Peyer's patch (tissue), 4 donors: ENCODE measurements at regions not wholly inside any gene's neighbourhood (a gene's known extent, or its start where the extent isn't known, plus 50 kb on each side); places are given as distances from the start of the nearest gene placed in this dataset.

Experiments
- DNase-seq, 3 donors: peaks; one replicate each; pipeline ENCODE4 v3.0.0-alpha.2; 2017 to 2019
- H3K27ac ChIP-seq, 4 donors: fragments of 200-600 bp; sonication (generic); one replicate each; pipeline ENCODE4 v1.5.1; 2016 to 2019
- H3K27me3 ChIP-seq, 2 donors: fragments of 200-600 bp; sonication (generic); one replicate each; pipeline ENCODE4 v1.5.1; 2019
- H3K36me3 ChIP-seq, 3 donors: fragments of 200-600 bp; sonication (generic); one replicate each; pipeline ENCODE4 v1.5.1; 2016 to 2019
- H3K4me1 ChIP-seq, 4 donors: fragments of 200-600 bp; sonication (generic); one replicate each; pipeline ENCODE4 v1.5.1; 2016 to 2019
- H3K4me3 ChIP-seq, 4 donors: fragments of 200-600 bp; sonication (generic); 1 replicate in 3 of 4; 2 replicates in 1 of 4; pipeline ENCODE4 v1.5.1; 2016 to 2019; ENCODE audit warnings: mild to moderate bottlenecking in 1 of 4
- H3K9me3 ChIP-seq, 4 donors: fragments of 200-600 bp; sonication (generic); one replicate each; pipeline ENCODE4 v1.5.1; 2016 to 2019; ENCODE audit warnings: mild to moderate bottlenecking in 1 of 4
- CTCF ChIP-seq, 6 experiments: fragments of 450-650 bp in 4 of 6; fragments of 200-600 bp in 2 of 6; sonication (generic) in 1 of 6; IDR thresholded peaks; one replicate each; pipeline ENCODE4 v1.5.1; 2017 to 2019; ENCODE audit warnings: antibody characterized with exemption in 6 of 6, mild to moderate bottlenecking in 3 of 6, moderate library complexity in 1 of 6
- POLR2A ChIP-seq, 2 donors: fragments of 450-650 bp; IDR thresholded peaks; one replicate each; pipeline ENCODE4 v1.5.1; 2017; ENCODE audit warnings: antibody characterized with exemption in 2 of 2, mild to moderate bottlenecking in 2 of 2, moderate library complexity in 2 of 2

- Histone ChIP-seq H3K27me3 (no peaks in the 10 kb centered on the region), H3K4me3 (no peak overlapping the region), H3K9me3 (no peaks in the 10 kb centered on the region), H3K4me1 (no peaks in the 10 kb centered on the region), H3K36me3 (no peaks in the 10 kb centered on the region), H3K27ac (no peak overlapping the region)
- no peak for DNase-seq
- TF ChIP-seq POLR2A (IDR thresholded peaks at IDR 0.05) = no peak
- no peak for TF ChIP-seq CTCF (IDR thresholded peaks at IDR 0.05)
Measured at GRCh38 chr7:68535266-68535665, 1063.0 kb upstream of the AUTS2 start.

GRCh38 chr7:68537051-68537773 is 1061.1 kb upstream of the AUTS2 start:
- Histone ChIP-seq H3K27ac (no peak overlapping the region), H3K4me3 (no peak overlapping the region)
- no peak for DNase-seq

GRCh38 chr7:68537774-68538071 is 1060.6 kb upstream of the AUTS2 start:
- TF ChIP-seq CTCF (IDR thresholded peaks at IDR 0.05) (no peak), POLR2A (IDR thresholded peaks at IDR 0.05) (no peak)
- no peaks in the 10 kb centered on the region for H3K4me1 ChIP-seq
- H3K36me3 ChIP-seq = no peaks in the 10 kb centered on the region
- H3K9me3 ChIP-seq = no peaks in the 10 kb centered on the region
- no peak overlapping the region for H3K4me3 ChIP-seq
- no peak overlapping the region for H3K27ac ChIP-seq
- no peaks in the 10 kb centered on the region for H3K27me3 ChIP-seq
- DNase-seq = no peak

More at GRCh38 chr7:68537051-68537773, 1061.1 kb upstream of the AUTS2 start:
- H3K9me3 ChIP-seq = no peaks in the 10 kb centered on the region
- H3K27me3 ChIP-seq = no peaks in the 10 kb centered on the region
- H3K36me3 ChIP-seq = no peaks in the 10 kb centered on the region
- H3K4me1 ChIP-seq = no peaks in the 10 kb centered on the region
- TF ChIP-seq CTCF (IDR thresholded peaks at IDR 0.05) (no peak), POLR2A (IDR thresholded peaks at IDR 0.05) (no peak)

- Histone ChIP-seq H3K27ac (no peak overlapping the region), H3K27me3 (no peaks in the 10 kb centered on the region), H3K4me1 (no peaks in the 10 kb centered on the region), H3K9me3 (no peaks in the 10 kb centered on the region), H3K4me3 (no peak overlapping the region), H3K36me3 (no peaks in the 10 kb centered on the region)
- no peak for TF ChIP-seq CTCF (IDR thresholded peaks at IDR 0.05)
- no peak for TF ChIP-seq POLR2A (IDR thresholded peaks at IDR 0.05)
- DNase-seq = no peak
Measured at GRCh38 chr7:68542831-68543230, 1055.4 kb upstream of the AUTS2 start.

GRCh38 chr7:68544851-68545250 is 1053.4 kb upstream of the AUTS2 start:
- H3K27ac ChIP-seq = no peak overlapping the region
- no peaks in the 10 kb centered on the region for H3K36me3 ChIP-seq
- no peaks in the 10 kb centered on the region for H3K4me1 ChIP-seq
- no peak overlapping the region for H3K4me3 ChIP-seq
- TF ChIP-seq CTCF (IDR thresholded peaks at IDR 0.05) = no peak
- TF ChIP-seq POLR2A (IDR thresholded peaks at IDR 0.05) = no peak
- no peaks in the 10 kb centered on the region for H3K9me3 ChIP-seq
- no peaks in the 10 kb centered on the region for H3K27me3 ChIP-seq
- no peak for DNase-seq

- no peak for DNase-seq
- Histone ChIP-seq H3K27ac (no peak overlapping the region), H3K27me3 (no peaks in the 10 kb centered on the region), H3K36me3 (no peaks in the 10 kb centered on the region), H3K4me3 (no peak overlapping the region), H3K4me1 (no peaks in the 10 kb centered on the region), H3K9me3 (no peaks in the 10 kb centered on the region)
- no peak for TF ChIP-seq CTCF (IDR thresholded peaks at IDR 0.05)
- no peak for TF ChIP-seq POLR2A (IDR thresholded peaks at IDR 0.05)
Measured at GRCh38 chr7:68547181-68547580, 1051.1 kb upstream of the AUTS2 start.
